ENCODE measurements at regions not wholly inside any gene's neighbourhood (a gene's known extent, or its start where the extent isn't known, plus 50 kb on each side); places are given as distances from the start of the nearest gene placed in this dataset.

DNA sequence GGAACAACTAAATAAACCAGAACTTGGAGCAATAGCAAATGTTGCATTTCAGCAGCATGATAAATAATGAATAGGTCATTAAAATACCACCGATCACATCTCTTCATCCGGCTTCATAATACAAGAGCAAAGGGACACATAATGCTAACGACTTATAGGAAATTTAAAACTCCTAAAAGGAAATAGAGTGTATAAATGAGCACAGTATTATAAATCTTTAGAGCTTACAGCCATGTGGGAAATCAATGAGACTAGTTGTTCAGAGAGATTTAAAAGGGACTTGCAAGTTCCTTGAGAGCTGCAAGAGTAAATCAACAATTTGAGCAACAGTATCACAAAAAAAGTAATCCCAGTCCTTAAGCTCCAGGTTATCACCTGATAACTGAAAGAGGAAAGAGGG is 677.0 kb downstream of the PLOD2 start:
- TF ChIP-seq, protein P1, sequence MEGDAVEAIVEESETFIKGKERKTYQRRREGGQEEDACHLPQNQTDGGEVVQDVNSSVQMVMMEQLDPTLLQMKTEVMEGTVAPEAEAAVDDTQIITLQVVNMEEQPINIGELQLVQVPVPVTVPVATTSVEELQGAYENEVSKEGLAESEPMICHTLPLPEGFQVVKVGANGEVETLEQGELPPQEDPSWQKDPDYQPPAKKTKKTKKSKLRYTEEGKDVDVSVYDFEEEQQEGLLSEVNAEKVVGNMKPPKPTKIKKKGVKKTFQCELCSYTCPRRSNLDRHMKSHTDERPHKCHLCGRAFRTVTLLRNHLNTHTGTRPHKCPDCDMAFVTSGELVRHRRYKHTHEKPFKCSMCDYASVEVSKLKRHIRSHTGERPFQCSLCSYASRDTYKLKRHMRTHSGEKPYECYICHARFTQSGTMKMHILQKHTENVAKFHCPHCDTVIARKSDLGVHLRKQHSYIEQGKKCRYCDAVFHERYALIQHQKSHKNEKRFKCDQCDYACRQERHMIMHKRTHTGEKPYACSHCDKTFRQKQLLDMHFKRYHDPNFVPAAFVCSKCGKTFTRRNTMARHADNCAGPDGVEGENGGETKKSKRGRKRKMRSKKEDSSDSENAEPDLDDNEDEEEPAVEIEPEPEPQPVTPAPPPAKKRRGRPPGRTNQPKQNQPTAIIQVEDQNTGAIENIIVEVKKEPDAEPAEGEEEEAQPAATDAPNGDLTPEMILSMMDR (IDR thresholded peaks at IDR 0.05; ENCODE audit: poor library complexity, severe bottlenecking), result no peak
- TF ChIP-seq EP300 (conservative IDR thresholded peaks at IDR 0.05; ENCODE audit: poor library complexity, severe bottlenecking) (no peak), EZH2 (IDR thresholded peaks at IDR 0.05; ENCODE audit: borderline replicate concordance, insufficient read depth, low read length, poor library complexity, severe bottlenecking) (no peak), RAD21 (conservative IDR thresholded peaks at IDR 0.05) (no peak), SMC3 (conservative IDR thresholded peaks at IDR 0.05; ENCODE audit: poor library complexity) (no peak)
